BLaER1 treated with 17β-estradiol and CSF1 and Interleukin-3, amounts not matched to agents 10 nM and 100 nM (cell line): ENCODE measurements at regions not wholly inside any gene's neighbourhood (a gene's known extent, or its start where the extent isn't known, plus 50 kb on each side); places are given as distances from the start of the nearest gene placed in this dataset.
"Not testable (repeated sequence)": the region's sequence is repeated elsewhere in the genome, so short reads cannot be mapped to it uniquely, and the experiment has no call there.

Source experiments
- H3K27ac ChIP-seq, 11 experiments: shearing (Covaris generic); formaldehyde crosslinking; 2 replicates each; pipeline ENCODE4 v1.8.1; 2022
- H3K27me3 ChIP-seq, 11 experiments: shearing (Covaris generic); formaldehyde crosslinking; 2 replicates each; pipeline ENCODE4 v1.8.1; 2022
- H3K36me3 ChIP-seq, 11 experiments: shearing (Covaris generic); formaldehyde crosslinking; 2 replicates each; pipeline ENCODE4 v1.8.1; 2022
- H3K4me1 ChIP-seq, 10 experiments: shearing (Covaris generic); formaldehyde crosslinking; 2 replicates each; pipeline ENCODE4 v1.8.1; 2022
- H3K4me2 ChIP-seq, 11 experiments: shearing (Covaris generic); formaldehyde crosslinking; 2 replicates each; pipeline ENCODE4 v1.8.1; 2022
- H3K4me3 ChIP-seq, 10 experiments: shearing (Covaris generic); formaldehyde crosslinking; 2 replicates each; pipeline ENCODE4 v1.8.1; 2022
- H3K9ac ChIP-seq, 11 experiments: shearing (Covaris generic); formaldehyde crosslinking; 2 replicates each; pipeline ENCODE4 v1.8.1; 2022
- H3K9me3 ChIP-seq, 11 experiments: shearing (Covaris generic); formaldehyde crosslinking; replicated peaks in 1 of 11; 2 replicates each; pipeline ENCODE4 v1.8.1; 2022
- H4K20me1 ChIP-seq, 11 experiments: shearing (Covaris generic); formaldehyde crosslinking; 2 replicates each; pipeline ENCODE4 v1.8.1; 2022
- Cebpa-rat ChIP-seq, 11 experiments: shearing (Covaris generic); IDR thresholded peaks; 2 replicates each; pipeline ENCODE4 v1.8.1; 2022

- H4K20me1 ChIP-seq, H3K36me3 ChIP-seq, H3K4me2 ChIP-seq, H3K4me3 ChIP-seq, H3K9ac ChIP-seq, H3K9me3 ChIP-seq, H3K27ac ChIP-seq, H3K27me3 ChIP-seq: not testable (repeated sequence)
- peaks cover 0 to 15% (median 10%) of the 10 kb centered on the region in 10 experiments; a peak in 10 of 20 replicates for H3K4me1 ChIP-seq
Measured at GRCh38 chr11:71745656-71746055, 87.3 kb upstream of the DEFB108B start.

- not testable (repeated sequence) for H3K4me2 ChIP-seq, H4K20me1 ChIP-seq, H3K4me3 ChIP-seq, H3K9me3 ChIP-seq, H3K36me3 ChIP-seq, H3K27ac ChIP-seq, H3K9ac ChIP-seq, H3K27me3 ChIP-seq
- peaks cover 0 to 15% (median 10%) of the 10 kb centered on the region in 10 experiments; a peak in 10 of 20 replicates for H3K4me1 ChIP-seq
Measured at GRCh38 chr11:71746263-71746662, 86.7 kb upstream of the DEFB108B start.

- not testable (repeated sequence) for H3K27ac ChIP-seq, H3K4me3 ChIP-seq, H3K4me2 ChIP-seq, H3K27me3 ChIP-seq, H3K9ac ChIP-seq, H3K4me1 ChIP-seq, H3K9me3 ChIP-seq, H3K36me3 ChIP-seq, H4K20me1 ChIP-seq
Measured at GRCh38 chr11:71748965-71749620, 83.9 kb upstream of the DEFB108B start.

- not testable (repeated sequence) for H3K27me3 ChIP-seq, H3K4me1 ChIP-seq, H3K9ac ChIP-seq, H3K9me3 ChIP-seq, H3K4me3 ChIP-seq, H3K27ac ChIP-seq, H3K36me3 ChIP-seq, H3K4me2 ChIP-seq, H4K20me1 ChIP-seq
Measured at GRCh38 chr11:71750908-71751307, 82.1 kb upstream of the DEFB108B start.

DNA sequence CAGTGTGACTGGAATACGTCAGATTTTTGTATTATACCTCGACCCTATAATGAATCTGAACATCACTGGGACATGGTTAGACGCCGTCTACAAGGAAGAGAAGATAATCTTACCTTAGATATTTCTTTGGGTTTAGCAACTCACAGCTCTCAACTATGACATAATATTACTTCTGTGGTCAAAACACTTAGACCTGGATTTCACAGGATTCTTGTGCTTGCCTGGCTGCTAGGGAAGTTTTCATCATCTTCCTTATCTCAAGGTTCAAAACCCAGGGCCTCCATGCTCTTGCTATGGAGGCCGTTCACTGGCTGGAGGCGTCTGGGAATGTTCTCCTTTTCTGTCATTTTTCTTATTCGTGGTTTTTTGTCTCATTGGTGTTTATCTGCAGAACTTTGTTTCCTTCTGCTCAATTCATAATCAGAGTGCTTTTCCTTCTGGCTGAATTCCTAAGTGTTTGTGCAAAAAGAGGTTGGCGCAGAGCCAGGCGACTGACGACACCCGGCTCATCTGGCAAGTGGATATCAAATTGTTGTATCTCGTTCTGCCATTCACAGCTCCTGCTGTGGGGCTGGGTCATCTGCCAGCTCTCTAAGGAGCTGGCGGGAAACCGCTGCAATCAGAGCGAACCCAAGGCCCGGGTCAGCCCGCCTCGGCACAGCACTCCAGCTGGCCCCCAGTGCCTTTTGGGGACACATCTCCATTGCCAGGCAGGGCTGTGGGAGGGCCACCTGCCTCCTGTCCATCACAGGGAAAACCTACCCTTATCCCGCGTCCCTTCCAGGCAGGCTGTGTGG, 68.1 kb upstream of the DEFB108B start:
- H3K9me3 ChIP-seq, H4K20me1 ChIP-seq, H3K27me3 ChIP-seq, H3K4me2 ChIP-seq, H3K36me3 ChIP-seq, H3K4me3 ChIP-seq, H3K4me1 ChIP-seq, H3K27ac ChIP-seq, H3K9ac ChIP-seq: not testable (repeated sequence)

DNA sequence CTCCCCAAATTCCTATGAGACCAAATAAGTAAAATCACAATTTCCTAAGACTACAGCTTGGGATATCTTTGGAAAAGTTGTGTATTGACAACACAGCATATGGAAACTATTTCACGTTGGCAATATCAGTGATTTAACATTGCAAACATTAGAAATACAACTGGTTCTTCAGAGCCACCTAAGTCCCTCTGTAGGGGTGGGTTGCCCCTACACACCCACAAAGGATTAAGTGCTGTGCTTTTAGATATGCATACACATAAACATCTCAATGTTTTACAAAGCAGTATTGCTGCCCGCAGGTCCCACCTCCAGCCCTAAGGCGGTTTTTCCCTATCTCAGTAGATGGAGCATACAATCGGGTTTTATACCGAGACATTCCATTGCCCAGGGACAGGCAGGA, 66.0 kb upstream of the DEFB108B start:
- not testable (repeated sequence) for H3K27ac ChIP-seq, H3K4me3 ChIP-seq, H3K4me2 ChIP-seq, H3K27me3 ChIP-seq, H3K36me3 ChIP-seq, H3K9me3 ChIP-seq, H3K4me1 ChIP-seq, H4K20me1 ChIP-seq, H3K9ac ChIP-seq

DNA sequence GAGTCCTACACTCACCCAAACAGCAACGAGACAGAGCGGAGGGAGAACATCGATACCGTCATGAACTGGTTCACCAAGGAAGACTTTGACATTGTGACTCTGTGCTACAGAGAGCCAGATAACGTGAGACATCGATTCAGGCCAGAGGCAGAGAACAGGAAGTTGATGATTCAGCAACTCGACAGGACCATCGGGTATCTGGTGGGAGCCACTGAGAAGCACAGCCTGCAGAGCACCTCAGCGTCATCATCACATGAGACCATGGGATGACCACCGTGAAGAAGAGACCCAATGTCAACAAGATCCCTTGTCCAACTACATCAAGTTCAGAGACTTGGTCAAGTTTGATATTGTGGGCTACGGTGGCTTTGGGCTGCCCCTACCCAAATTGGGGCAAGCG, 60.8 kb upstream of the DEFB108B start:
- not testable (repeated sequence) for H3K4me2 ChIP-seq, H3K9me3 ChIP-seq, H3K36me3 ChIP-seq, H3K4me3 ChIP-seq, H3K4me1 ChIP-seq, H3K27me3 ChIP-seq, H4K20me1 ChIP-seq, H3K9ac ChIP-seq, H3K27ac ChIP-seq

DNA sequence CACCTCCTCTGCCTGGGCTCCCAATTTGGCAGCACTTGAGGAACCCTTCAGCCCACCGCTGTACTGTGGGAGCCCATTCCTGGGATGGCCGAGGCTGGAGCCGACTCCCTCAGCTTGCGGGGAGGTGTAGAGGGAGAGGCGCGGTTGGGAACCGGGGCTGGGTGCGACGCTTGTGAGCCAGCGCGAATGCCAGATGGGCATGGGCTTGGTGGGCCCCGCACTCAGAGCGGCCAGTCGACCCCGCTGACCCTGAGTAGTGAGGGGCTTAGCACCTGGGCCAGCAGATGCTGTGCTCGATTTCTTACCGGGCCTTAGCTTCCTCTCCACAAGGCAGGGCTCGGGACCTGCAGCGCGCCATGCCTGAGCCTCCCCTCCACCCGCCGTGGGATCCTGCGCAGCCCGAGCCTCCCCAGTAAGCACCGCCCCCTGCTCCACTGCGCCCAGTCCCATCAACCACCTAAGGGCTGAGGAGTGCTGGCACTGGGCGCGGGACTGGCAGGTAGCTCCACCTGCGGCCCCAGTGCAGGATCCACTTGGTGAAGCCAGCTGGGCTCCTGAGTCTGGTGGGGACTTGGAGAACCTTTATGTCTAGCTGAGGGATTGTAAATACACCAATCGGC, 58.3 kb upstream of the DEFB108B start:
- H3K27me3 ChIP-seq, result no peaks in the 10 kb centered on the region
- no peaks in the 10 kb centered on the region for H3K4me1 ChIP-seq
- H3K4me2 ChIP-seq, result no peak overlapping the region
- no peak overlapping the region for H3K4me3 ChIP-seq
- H3K36me3 ChIP-seq, result no peaks in the 10 kb centered on the region
- H4K20me1 ChIP-seq, result no peaks in the 10 kb centered on the region
- no peak overlapping the region for H3K27ac ChIP-seq
- H3K9me3 ChIP-seq, result peaks cover 0 to 5% (median 0%) of the 10 kb centered on the region in 11 experiments; a peak in 3 of 22 replicates
- H3K9ac ChIP-seq, result no peak overlapping the region
- no peak for TF ChIP-seq Cebpa-rat (IDR thresholded peaks at IDR 0.05)

GRCh38 chr11:71780116-71780515, 52.9 kb upstream of the DEFB108B start:
- not testable (repeated sequence) for H3K4me1 ChIP-seq, H3K9me3 ChIP-seq, H3K36me3 ChIP-seq, H4K20me1 ChIP-seq, H3K27ac ChIP-seq, H3K4me3 ChIP-seq, H3K27me3 ChIP-seq, H3K9ac ChIP-seq
- H3K4me2 ChIP-seq, result peak overlapping the region in 4 of 11 experiments; percentile 40 to 52 (median 47); a peak in 7 of 22 replicates

DNA sequence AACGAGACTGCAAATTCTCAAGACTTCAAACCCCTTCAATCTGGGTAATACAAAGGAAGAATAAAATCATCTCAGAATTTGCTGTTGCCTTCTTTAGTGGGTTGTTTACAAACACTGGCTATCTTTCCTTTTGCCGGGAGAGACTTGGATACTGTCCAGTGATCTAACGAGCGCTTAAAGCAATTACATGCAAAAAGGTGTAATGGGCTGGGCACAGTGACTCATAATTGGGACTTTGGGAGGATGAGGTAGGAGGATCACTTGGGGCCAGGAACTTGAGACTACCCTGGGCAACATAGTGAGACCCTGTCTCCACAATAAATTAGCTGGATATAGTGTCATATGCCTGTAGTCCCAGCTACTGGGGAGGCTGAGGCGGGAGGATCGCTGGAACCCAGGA, 52.2 kb upstream of the DEFB108B start:
- H4K20me1 ChIP-seq, H3K9me3 ChIP-seq, H3K9ac ChIP-seq, H3K36me3 ChIP-seq, H3K4me3 ChIP-seq, H3K4me2 ChIP-seq, H3K27ac ChIP-seq, H3K4me1 ChIP-seq, H3K27me3 ChIP-seq: not testable (repeated sequence)

GRCh38 chr11:71781491-71781890, 51.5 kb upstream of the DEFB108B start:
- H3K9ac ChIP-seq, H3K4me3 ChIP-seq, H3K36me3 ChIP-seq, H3K27me3 ChIP-seq, H3K27ac ChIP-seq, H3K4me2 ChIP-seq, H3K9me3 ChIP-seq, H4K20me1 ChIP-seq: not testable (repeated sequence)
- H3K4me1 ChIP-seq, result peaks cover 0 to 11% (median 5%) of the 10 kb centered on the region in 10 experiments; a peak in 9 of 20 replicates

DNA sequence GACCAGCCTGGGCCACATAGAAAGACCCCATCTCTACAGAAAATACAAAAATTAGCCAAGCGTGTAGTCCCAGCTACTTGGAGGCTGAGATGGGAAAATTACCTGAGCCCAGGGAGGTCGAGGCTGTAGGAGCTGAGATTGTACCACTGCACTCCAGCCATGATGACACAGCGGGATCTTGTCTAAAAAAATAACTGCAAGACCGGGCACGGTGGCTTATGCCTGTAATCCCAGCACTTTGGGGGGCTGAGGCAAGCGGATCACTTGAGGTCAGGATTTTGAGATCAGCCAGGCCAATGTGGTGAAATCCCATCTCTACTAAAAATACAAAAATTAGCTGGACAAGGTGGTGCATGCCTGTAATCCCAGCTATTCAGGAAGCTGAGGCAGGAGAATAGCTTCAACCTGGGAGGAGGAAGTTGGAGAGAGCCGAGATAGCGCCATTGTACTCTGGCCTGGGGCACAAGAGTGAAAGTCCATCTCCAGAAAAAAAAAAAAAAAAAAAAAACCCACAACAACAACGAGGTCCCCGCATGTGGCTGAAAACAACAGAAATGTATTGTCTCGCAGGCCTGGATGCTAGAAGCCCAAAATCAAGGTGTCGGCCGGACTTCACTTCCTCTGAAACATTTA, 50.7 kb upstream of the DEFB108B start:
- peaks cover 0 to 11% (median 5%) of the 10 kb centered on the region in 10 experiments; a peak in 9 of 20 replicates for H3K4me1 ChIP-seq
- not testable (repeated sequence) for H3K4me2 ChIP-seq, H3K27ac ChIP-seq, H3K9ac ChIP-seq, H3K4me3 ChIP-seq, H3K36me3 ChIP-seq, H3K27me3 ChIP-seq, H3K9me3 ChIP-seq, H4K20me1 ChIP-seq

- H3K27me3 ChIP-seq, H3K36me3 ChIP-seq, H3K9ac ChIP-seq, H4K20me1 ChIP-seq, H3K4me2 ChIP-seq, H3K27ac ChIP-seq, H3K9me3 ChIP-seq, H3K4me3 ChIP-seq: not testable (repeated sequence)
- H3K4me1 ChIP-seq, result peaks cover 1 to 16% (median 8%) of the 10 kb centered on the region in 10 experiments; a peak in 18 of 20 replicates
Measured at GRCh38 chr11:71783191-71783590, 49.8 kb upstream of the DEFB108B start.
